HG02610 (cell line): ENCODE measurements at regions not wholly inside any gene's neighbourhood (a gene's known extent, or its start where the extent isn't known, plus 50 kb on each side); places are given as distances from the start of the nearest gene placed in this dataset.

Experiments used
- ATAC-seq: cut with Tn5 transposase; IDR thresholded peaks from one replicate; pipeline ENCODE4 v1.9.1; 2021; ENCODE audit warnings: mild to moderate bottlenecking, moderate library complexity; ENCODE audit not compliant: unreplicated experiment

DNA sequence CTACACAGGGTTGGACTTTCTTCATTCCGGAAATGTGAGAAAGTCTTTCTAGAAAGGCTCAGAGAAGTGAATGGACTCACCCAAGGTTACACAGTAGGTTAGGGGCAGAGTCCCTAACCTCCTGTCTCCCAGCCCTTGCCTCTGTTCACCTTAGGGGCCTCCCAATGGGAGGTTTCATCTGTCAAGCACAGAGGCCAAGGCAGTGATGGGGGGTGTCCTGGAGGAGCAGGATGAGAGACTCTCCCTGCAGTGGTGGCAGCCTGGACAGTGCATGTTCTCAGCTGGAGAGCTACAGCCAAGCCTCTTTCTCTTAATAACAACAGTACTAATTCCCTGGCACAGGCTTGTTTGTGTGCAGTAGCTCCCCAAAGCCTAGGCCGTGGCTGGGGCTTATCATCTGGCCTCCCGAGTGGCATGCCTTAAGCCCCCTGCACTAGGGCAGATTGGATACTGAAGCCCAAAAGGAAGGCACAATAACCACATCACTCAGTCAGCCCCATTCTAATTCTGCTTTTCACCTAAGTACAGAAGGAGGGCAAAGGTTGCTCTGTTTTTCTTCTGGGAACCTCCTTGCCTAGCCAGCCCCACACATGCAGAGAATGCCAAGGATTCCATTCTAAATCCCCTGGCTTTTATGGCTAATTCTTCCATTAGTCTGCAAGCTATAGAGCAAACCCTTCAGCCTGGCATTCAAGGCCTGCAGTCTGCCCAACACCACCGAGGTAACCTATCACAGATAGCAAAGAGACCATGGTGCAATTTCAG, 50.2 kb upstream of the XPA start:
- ATAC-seq, result no peak

DNA sequence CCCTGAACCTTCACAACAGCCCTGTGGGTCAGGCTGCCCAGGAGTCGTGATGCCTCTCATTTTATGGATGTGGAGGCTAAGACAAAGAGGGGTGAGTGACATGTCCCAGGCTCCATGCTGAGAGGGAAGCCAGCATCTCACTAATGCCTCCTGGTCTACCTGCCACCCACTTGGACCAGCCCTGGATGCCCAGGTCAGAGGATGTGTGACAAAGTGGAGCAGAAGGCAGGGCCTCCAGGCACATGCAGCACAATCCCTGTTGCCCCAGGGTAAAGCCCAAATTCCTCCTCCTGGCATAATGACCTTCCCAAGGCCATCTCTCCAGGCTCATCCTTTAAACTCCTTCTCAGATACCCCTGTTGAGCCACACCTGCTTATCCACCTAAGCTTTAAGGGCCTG, 51.4 kb upstream of the XPA start:
- ATAC-seq, result no peak

DNA sequence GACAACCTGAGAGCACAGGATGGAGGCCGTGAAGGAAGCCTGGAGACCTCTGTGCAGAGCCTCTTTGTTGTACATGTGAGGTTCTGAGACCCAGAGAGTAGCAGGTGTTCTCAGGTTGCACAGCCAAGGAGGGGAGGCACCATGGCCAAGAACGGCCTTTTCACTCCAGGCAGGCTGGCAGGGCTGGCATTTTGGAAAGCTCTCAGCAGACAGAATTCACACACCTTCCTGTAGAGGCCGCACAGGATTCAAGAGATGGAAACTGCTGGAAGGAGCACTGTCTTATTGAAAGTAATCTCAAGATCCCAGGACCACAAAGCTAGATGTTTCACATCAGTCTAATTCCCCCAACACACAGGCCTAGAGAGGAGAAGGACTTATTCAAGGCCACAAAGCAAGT, 52.8 kb upstream of the XPA start:
- no peak for ATAC-seq

DNA sequence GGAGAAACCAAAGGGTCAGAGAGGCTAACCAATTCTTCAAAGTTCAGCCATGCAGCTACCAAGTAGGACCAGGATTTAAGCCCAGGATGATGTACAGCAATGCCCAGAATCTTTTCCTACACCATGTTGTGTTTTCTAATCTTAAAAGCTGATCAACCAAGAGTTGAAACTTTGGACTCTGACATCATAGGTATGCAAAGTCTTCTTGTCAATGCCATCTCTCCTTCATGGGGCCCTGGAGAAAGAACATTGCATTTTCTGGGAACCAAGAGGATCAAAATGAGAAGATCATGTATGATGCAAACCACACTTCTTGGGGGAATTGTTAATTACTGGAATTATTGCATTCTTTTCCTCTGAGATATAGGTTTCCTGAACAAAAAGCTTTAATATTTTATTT, 54.4 kb upstream of the XPA start:
- no peak for ATAC-seq

DNA sequence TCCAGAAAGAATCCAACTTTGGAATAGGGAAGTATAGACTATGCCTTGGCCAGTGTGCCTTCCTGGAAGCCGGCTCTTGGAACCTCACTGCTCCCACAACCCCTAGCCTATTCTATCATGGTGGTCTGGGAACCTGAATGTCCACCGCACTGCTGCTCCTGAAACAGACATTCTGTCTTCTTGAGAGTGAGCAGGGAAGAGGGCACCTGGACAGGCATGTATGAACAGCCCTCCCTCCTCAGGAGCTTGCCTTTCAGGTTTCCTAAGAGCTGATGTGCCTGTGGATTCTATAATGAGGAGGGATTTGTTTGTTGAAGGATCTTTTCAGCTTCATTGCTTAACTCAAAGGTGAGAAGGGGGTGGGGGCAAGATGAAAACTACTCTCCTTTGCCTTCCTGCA, 55.1 kb upstream of the XPA start:
- no peak for ATAC-seq

DNA sequence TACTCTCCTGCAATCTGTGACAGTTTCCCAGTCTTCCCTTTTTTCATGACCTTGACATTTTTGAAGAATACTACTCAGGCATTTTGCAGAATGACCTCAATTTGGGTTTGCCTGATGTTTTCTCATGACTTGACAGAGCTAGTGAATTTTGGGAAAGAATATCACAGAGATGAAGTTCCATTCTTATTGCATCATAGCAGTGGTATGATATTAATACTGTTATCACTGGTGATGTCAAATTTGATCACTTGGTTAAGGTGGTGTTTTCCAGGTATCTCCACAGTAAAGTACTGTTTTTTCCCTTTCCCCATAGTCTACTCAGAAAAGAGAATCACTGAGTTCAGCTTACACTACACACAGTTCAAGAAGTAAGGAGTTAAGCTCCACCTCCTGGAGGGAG, 56.2 kb upstream of the XPA start:
- no peak for ATAC-seq

DNA sequence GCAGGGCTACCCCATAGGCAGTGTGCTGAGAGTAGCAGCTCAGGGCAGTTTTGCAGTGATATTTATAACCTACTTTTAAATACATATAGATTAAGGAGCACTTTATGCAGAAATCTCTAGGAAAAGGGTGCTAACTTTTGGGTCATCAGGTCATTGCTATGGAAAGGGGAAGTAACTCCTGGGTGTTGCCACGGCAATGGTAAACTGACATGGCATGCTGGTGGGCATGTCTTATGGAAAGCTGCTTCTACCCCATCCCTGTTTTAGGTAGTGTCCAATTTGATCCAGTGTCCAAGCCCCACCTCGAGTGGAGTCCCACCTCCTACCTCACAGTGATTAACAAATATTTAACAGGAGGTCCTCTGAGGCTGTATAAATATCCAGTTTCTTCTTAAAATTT, 56.8 kb upstream of the XPA start:
- no peak for ATAC-seq

DNA sequence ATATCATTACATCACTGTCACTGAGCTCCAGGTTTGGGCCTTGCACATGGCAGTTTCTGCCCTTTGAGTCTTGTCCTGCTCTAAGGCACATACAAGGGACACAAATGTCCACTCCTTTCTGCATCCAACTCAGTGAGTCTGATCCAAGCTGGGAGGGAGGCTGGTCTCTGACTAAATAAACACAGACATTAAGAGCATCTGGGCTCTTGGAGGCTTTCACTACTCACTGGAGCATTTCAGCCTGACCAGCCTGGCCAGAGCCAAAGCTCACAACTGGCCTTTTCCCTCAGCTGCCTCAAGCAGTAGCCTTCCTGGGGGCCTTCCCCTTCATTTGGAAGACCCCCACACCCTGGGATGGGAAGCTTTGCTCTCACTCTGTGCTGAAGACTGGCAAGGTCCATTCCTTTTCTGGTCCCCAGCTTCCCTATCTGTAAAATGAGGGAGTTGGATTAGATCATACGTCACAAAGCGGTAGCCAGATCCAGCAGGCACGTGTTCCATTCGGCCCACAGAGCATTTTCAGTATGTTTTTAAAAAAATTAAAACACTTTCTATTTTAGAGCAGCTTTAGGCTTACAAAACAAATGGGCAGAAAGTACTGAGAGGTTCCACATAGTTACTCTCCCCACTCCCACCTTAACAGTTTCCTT, 58.6 kb upstream of the XPA start:
- ATAC-seq, result no peak

DNA sequence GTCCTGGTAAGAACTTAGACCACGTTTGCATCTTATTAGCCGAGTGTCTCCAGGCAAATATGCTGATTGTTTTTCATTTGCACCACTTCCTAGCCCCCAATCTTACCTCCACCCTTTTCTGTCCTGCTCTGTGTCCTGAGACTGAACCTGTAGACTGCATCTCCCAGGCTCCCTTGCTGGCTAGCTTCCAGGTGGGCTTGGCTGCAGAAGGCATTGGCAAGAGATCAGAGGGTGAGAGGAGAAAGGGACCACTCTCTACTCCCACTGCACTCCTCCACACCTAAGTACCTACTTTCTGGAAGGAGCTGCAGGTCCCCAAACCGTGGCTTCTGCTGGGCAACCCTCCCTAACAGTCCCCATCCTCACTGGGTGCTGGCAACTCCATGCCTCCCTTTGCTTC, 59.9 kb upstream of the XPA start:
- ATAC-seq, result no peak

DNA sequence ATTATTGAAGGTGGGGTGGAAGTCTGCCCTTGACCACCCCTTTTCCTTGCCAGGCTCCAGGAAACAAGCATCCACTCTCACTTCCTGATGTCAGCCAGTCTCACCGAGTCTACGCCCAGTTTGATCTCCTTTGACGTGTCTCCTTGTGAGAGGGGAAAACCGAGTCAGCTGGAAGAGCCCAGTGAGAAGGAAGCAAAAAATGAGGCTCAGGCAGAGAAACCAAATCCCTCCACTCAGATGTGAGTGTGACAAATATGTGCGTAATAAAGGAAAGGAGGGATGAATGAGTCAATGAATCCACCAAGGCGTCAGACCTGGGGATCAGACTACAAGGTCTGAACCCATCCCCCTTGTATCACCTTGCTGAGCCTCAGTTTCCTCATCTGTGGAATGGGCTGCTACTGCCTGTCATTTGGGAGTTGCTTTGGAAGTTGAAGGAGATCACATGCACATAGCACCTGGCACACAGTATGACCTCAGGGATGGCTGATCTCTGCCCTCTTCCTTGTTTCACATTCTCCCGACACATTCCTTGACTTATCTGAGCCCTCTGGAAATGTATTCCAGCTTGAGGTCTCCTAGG, 61.3 kb upstream of the XPA start:
- ATAC-seq, result no peak

DNA sequence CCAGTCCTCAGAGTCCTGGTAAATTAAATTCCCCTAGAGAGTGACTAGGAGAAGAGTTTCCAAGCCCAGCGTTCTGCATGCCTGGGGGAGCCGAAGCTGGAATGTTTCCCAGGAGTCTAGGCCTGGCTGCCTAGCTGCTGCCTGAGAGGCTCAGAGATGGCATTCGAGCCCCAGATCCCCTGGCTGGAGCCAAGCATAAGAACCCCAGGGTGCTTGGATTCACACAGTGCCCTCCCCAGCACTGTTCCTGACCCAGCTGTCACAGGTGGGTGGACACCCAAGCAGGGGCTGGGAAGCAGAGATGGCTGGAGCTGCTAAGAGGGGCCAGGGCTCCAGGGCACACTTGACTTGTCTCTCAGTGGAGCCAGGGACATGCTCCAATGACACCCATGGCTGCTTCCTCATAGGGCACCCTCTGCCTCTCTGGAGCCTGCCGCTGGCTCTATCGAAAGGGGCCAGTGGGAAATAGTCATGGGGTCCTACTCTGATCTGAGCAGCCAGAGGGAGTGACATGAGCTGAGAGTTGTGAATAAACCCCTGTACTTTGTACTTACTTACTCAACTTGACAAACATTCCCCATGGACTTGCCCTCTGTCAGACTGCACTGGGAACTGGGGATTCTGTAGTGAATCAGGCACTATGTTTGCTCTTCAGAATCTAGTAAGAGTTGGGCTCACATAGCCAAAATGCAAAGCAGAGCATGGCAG, 62.6 kb upstream of the XPA start:
- ATAC-seq, result no peak

DNA sequence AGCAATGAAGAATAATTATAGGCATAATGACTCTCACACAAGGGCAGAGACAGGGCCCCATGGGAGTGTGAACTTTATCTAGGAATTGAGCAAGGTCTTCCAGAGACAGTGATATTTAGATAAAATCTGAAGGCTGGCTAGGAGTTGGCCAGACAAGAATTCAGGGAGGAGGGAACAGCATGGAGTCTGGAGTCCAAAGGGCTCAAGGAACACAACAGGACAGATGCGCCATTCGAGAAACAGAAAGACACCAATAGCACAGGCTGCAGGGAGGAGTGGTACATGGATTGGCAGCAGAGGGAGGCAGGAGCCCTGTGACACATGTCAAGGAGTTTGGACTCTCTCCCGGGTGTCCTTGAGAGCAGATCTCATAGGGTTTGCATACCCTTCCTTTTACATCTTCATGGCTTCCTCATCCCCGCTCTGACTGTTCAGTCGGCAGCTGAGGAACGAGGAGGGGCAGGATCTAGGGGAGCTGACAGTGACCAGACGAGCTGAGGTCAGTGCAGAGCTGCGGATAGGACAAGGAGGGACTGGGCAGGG, 64.0 kb upstream of the XPA start:
- ATAC-seq, result no peak

DNA sequence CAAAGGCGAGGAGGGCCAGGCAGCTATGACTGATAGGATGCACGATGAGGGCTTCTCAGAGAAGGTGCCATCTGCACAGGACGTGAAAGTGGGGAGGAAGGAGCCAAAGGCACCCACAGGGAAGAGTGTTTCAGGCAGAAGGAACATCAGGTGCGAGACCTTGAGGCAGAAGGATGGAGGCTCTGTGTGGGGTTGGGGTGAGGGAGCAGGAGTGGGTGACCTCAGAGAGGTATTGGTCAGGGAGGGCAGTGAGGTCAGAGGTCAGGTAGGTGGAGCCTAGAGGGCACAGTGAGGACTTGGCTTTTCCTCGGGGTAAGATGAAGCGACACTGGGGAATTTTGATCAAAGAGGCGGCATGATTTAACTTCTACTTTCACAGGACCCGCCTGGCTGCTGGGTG, 64.7 kb upstream of the XPA start:
- ATAC-seq, result no peak

DNA sequence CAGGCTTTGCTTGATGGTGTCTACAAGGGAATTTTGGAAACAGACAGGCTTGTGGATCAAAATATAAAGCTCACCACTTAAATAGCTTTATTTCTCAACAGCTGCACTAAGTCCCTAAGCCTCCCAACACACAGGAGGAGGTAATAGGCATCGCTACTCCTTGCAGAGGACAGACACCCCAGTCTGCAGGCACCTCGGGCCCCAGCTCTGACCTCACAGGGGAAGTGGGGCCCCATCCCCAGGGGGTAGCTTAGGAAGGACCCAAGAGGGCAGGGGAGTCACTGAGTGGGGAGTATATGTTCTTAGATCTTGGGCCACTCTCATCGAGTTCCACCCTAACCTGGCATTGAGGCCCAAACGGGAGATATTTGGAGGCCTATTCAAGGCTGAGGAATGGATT, 66.7 kb upstream of the XPA start:
- no peak for ATAC-seq

DNA sequence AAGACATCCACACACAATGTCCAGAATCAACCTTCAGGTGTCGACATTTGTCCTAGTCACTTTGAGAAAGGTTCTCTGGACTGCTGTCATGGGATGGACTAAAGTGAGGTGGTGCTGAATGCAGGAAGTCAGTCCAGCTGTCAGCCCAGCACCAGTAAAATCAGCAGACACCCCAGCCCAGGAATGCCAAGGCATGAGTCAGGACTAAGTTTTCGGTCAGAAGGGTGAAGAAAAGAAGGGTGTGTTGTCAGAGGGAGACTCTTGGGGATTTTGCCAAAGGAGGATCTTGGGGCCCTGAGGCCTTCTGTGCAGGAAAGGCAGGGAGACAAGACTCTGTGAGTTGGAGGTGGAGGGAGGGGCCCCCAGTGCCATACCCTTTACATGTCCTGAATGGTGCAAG, 69.0 kb upstream of the XPA start:
- no peak for ATAC-seq

DNA sequence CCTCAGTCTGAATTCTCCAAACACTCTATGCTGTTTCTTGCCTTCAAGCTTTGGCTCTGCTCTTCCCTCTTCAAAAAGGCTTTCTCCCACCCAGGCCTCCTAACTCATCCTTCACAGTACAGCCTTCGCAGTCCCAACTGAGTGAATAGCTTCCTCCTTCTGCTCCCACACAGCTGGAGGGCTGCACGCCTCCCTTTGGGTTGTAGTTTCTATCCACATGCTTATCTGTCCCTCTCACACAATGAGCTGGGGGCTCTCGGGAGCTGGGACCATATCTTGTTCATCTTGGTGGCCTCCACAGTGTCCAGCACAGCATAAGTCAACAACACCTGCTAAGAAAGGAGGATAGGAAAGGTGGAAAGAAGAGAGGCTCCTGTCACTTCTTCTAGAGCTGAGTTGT, 69.5 kb upstream of the XPA start:
- no peak for ATAC-seq

DNA sequence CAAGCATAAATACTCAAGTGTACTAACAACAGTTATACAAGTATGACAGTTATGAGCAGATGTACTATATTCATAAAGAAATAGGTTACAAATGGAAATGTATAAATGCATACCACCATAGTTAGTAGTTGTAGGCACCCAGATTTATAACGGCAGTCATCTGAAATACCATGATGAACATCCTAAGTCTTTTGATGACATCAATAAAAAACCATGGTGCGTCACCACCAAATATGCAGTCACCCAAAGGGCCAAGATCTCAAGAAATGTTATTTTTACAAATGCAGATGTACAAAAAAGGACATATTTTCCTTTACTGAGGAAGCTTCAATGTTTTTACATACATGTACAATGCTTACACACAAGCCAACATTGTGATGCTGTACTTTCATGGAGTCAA, 70.8 kb upstream of the XPA start:
- ATAC-seq, result no peak

DNA sequence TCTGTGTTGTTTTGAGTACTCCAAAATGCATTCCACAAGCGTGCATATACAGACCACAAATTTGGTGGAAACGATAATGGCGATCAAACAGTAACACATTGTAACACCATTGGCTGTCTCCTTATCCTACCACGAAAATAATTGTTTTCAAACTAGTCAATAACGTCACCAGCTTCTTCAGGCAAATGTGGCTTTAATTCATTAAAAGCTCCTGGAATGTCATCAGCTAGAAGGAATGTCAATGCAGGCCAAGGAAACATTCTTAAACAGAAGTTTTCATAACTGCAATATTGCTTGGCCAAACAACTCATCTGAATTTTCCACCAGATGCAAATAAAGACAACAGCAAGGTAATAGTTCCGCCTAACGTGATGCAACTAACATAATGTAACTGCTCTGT, 71.6 kb upstream of the XPA start:
- no peak for ATAC-seq

DNA sequence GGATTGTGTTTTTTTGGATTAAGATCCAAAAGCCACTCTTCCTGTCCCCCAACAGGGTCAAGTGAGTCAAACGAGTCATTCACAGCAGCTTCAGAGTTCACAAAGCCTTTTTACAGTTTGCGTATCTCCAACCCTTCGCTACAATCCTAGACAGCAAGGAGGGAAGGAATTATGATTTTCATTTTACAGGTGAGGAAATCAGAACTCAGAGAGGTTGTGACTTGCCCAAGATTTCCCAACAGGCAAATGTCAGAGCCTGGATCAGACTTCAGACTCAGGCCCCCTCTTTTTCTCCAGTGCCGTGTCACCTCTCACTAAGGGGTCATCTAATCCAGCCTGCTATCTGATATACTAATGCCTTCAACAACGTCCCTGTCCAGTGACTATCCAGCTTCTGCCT, 72.1 kb upstream of the XPA start:
- no peak for ATAC-seq

DNA sequence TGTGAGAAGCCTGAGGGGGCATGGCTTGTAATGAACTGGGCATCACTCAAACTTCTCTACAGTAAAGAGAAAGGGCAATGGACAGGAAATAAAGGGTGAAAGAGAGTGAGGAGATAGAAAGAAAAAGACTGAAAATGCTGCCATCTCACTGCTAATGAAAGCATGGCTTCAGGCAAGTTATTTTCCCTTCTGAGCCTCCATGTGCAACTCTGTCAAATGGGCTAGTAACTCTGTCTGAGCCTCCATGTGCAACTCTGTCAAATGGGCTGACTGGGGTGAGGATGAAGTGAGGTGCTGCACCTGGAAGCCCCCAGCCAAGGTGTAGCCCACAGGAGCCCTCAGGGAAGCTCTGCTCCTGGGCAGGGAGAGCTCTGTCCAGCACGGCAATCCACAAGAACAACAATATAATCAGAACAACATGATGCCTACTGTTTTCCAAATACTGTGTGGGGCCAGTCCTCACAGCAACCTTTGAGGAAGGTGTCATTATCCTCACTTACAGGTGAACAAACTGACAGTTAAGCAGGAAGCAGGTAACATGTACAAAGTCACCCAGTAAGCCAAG, 73.8 kb upstream of the XPA start:
- ATAC-seq, result no peak

DNA sequence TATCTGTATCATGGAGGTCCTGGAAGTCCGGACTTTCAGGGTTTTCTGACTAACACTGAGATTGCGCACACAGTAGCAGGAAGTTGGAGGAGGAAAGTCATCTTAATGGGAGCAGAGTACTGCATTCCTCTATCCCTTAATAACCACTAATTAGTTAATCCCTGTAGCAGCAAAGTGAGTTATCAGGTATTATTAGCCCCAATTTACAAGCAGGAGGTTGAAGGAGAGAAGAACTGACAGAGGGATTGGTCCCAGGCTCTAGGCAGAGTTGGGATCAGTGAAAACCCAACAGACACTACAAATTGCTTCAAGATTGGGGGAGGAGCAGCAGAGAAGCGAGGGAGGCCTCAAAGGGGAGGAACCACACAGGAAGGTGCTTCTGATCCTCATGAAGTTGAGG, 74.5 kb upstream of the XPA start:
- no peak for ATAC-seq
